H1 (cell line): ENCODE measurements at regions not wholly inside any gene's neighbourhood (a gene's known extent, or its start where the extent isn't known, plus 50 kb on each side); places are given as distances from the start of the nearest gene placed in this dataset.
A peak's percentile ranks its signal among the peaks of the same experiment; 100 is the strongest.

Experiments
- CTCF ChIA-PET: fragments of 300-600 bp; sonication (Branson Sonifier 250); formaldehyde crosslinking; loops from one replicate; lab custom pipeline; 2021; ENCODE audit not compliant: partially characterized antibody; lab: Charles Lee
- POLR2A ChIA-PET: fragments of 300-600 bp; sonication (Branson Sonifier 250); formaldehyde crosslinking; loops from one replicate; lab custom pipeline; 2021; ENCODE audit warnings: inconsistent platforms; ENCODE audit not compliant: partially characterized antibody; lab: Charles Lee
- DNase-seq, 2 experiments: peaks; one replicate each; pipeline versions ENCODE4 v3.0.0 to v3.0.0-alpha.2; 2010 to 2022; ENCODE audit warnings: low spot score in 2 of 2, low read depth in 1 of 2, mixed read lengths in 1 of 2
- FAIRE-seq: peaks from 2 replicates; lab custom pipeline; 2011; peaks lifted over from hg19 to GRCh38; lab: Jason Lieb, UNC
- H2AFZ ChIP-seq: 2 replicates; pipeline ENCODE4 v1.8.1; 2012; ENCODE audit warnings: low read length, inconsistent platforms
- H2AK5ac ChIP-seq: 2 replicates; pipeline ENCODE4 v1.6.1; 2013; ENCODE audit warnings: low read depth, low read length
- H2BK120ac ChIP-seq: replicated peaks from 2 replicates; pipeline ENCODE3; 2013; ENCODE audit warnings: low read depth, low read length, inconsistent platforms
- H2BK12ac ChIP-seq: 2 replicates; pipeline ENCODE4 v1.6.1; 2013; ENCODE audit warnings: low read depth, low read length
- H2BK15ac ChIP-seq: 2 replicates; pipeline ENCODE4 v1.6.1; 2013; ENCODE audit warnings: low read length
- H2BK20ac ChIP-seq: 2 replicates; pipeline ENCODE4 v1.6.1; 2013; ENCODE audit warnings: low read length
- H2BK5ac ChIP-seq: 2 replicates; pipeline ENCODE4 v1.6.1; 2013; ENCODE audit warnings: low read depth, low read length
- H3K14ac ChIP-seq: 2 replicates; pipeline ENCODE4 v1.6.1; 2013; ENCODE audit warnings: inconsistent platforms; ENCODE audit not compliant: insufficient read length
- H3K18ac ChIP-seq: 2 replicates; pipeline ENCODE4 v1.6.1; 2013; ENCODE audit warnings: low read length; ENCODE audit errors: extremely low read depth
- H3K23ac ChIP-seq: 2 replicates; pipeline ENCODE4 v1.6.1; 2013; ENCODE audit warnings: inconsistent platforms; ENCODE audit not compliant: insufficient read length
- H3K23me2 ChIP-seq: 2 replicates; pipeline ENCODE4 v1.6.1; 2013; ENCODE audit warnings: low read depth, low read length
- H3K27ac ChIP-seq: 2 replicates; pipeline ENCODE4 v1.6.1; 2011; ENCODE audit warnings: low read depth, low read length, inconsistent platforms
- H3K27me3 ChIP-seq, 4 experiments: replicated peaks in 1 of 4; 1 replicate in 1 of 4; 2 replicates in 3 of 4; pipeline versions ENCODE4 v1.6.1 to v1.8.1; 2011 to 2013; ENCODE audit warnings: low read length in 3 of 4, mild to moderate bottlenecking in 3 of 4, inconsistent platforms in 2 of 4, mixed read lengths in 2 of 4, moderate library complexity in 1 of 4; ENCODE audit not compliant: control insufficient read depth in 3 of 4, insufficient read depth in 3 of 4; ENCODE audit errors: extremely low read depth in 1 of 4
- H3K36me3 ChIP-seq, 4 experiments: 2 replicates each; pipeline versions ENCODE4 v1.6.1 to v1.8.1; 2011 to 2013; ENCODE audit warnings: mild to moderate bottlenecking in 4 of 4, low read length in 3 of 4, moderate library complexity in 2 of 4, control low read depth in 1 of 4, inconsistent platforms in 1 of 4; ENCODE audit not compliant: insufficient read depth in 4 of 4, control insufficient read depth in 2 of 4
- H3K4ac ChIP-seq: replicated peaks from 2 replicates; pipeline ENCODE3; 2013; ENCODE audit warnings: low read length, low read depth, mixed read lengths, inconsistent platforms; ENCODE audit not compliant: insufficient read length
- H3K4me1 ChIP-seq, 4 experiments: replicated peaks in 1 of 4; 1 replicate in 1 of 4; 2 replicates in 3 of 4; pipeline versions ENCODE4 v1.6.1 to v1.8.1; 2011 to 2013; ENCODE audit warnings: low read length in 3 of 4, inconsistent platforms in 2 of 4, mixed read lengths in 1 of 4; ENCODE audit not compliant: insufficient read depth in 4 of 4, control insufficient read depth in 3 of 4
- H3K4me2 ChIP-seq, 2 experiments: 2 replicates each; pipeline versions ENCODE4 v1.6.1 to v1.8.1; 2011 to 2013; ENCODE audit warnings: low read depth in 2 of 2, low read length in 2 of 2, control low read depth in 1 of 2, inconsistent platforms in 1 of 2, mild to moderate bottlenecking in 1 of 2; ENCODE audit not compliant: insufficient read depth in 1 of 2
- H3K4me3 ChIP-seq, 4 experiments: fragments of 200-600, 300-600 bp in 1 of 4; sonication (generic), shearing (Covaris generic), sonication (Bioruptor Twin) in 1 of 4; 2 replicates each; pipeline versions ENCODE4 v1.5.1 to v1.8.1; 2011 to 2016; ENCODE audit warnings: low read length in 4 of 4, low read depth in 3 of 4, control low read depth in 2 of 4, inconsistent platforms in 2 of 4, mild to moderate bottlenecking in 2 of 4, mixed read lengths in 1 of 4, moderate library complexity in 1 of 4; ENCODE audit not compliant: insufficient read depth in 2 of 4; ENCODE audit errors: extremely low read depth in 1 of 4
- H3K56ac ChIP-seq: replicated peaks from 2 replicates; pipeline ENCODE3; 2013; ENCODE audit warnings: low read depth, mild to moderate bottlenecking, mixed read lengths, low read length, inconsistent platforms; ENCODE audit not compliant: insufficient read length
- H3K79me1 ChIP-seq: 2 replicates; pipeline ENCODE4 v1.6.1; 2013; ENCODE audit warnings: low read depth, low read length, control low read depth
- H3K79me2 ChIP-seq, 2 experiments: 2 replicates each; pipeline versions ENCODE4 v1.6.1 to v1.8.1; 2012 to 2013; ENCODE audit warnings: low read length in 2 of 2, mild to moderate bottlenecking in 2 of 2, inconsistent platforms in 1 of 2; ENCODE audit not compliant: insufficient read depth in 2 of 2, control insufficient read depth in 1 of 2
- H3K9ac ChIP-seq, 4 experiments: replicated peaks in 1 of 4; 1 replicate in 1 of 4; 2 replicates in 3 of 4; pipeline versions ENCODE4 v1.6.1 to v1.8.1; 2011 to 2013; ENCODE audit warnings: low read depth in 3 of 4, low read length in 3 of 4, control low read depth in 2 of 4, mild to moderate bottlenecking in 2 of 4, moderate library complexity in 2 of 4, inconsistent platforms in 1 of 4; ENCODE audit errors: extremely low read depth in 1 of 4
- H3K9me3 ChIP-seq, 2 experiments: 2 replicates each; pipeline versions ENCODE4 v1.6.1 to v1.8.1; 2012 to 2013; ENCODE audit warnings: mild to moderate bottlenecking in 2 of 2, moderate library complexity in 2 of 2, control low read depth in 1 of 2, inconsistent platforms in 1 of 2, low read depth in 1 of 2, low read length in 1 of 2, mixed read lengths in 1 of 2; ENCODE audit not compliant: insufficient read depth in 2 of 2
- H4K20me1 ChIP-seq, 2 experiments: replicated peaks in 1 of 2; 2 replicates each; pipeline versions ENCODE3 to v1.8.1; 2011 to 2013; ENCODE audit warnings: inconsistent platforms in 2 of 2, low read length in 2 of 2, mild to moderate bottlenecking in 1 of 2; ENCODE audit not compliant: insufficient read depth in 2 of 2, control insufficient read depth in 1 of 2
- H4K5ac ChIP-seq: 2 replicates; pipeline ENCODE4 v1.6.1; 2013; ENCODE audit warnings: low read length, low read depth, mixed read lengths, inconsistent platforms; ENCODE audit not compliant: insufficient read length
- H4K8ac ChIP-seq: 2 replicates; pipeline ENCODE4 v1.8.0; 2013; ENCODE audit warnings: mild to moderate bottlenecking, moderate library complexity, low read length, inconsistent platforms; ENCODE audit not compliant: insufficient read depth; ENCODE audit errors: extremely low read depth
- H4K91ac ChIP-seq: replicated peaks from 2 replicates; pipeline ENCODE3; 2013; ENCODE audit warnings: low read length, mixed read lengths, inconsistent platforms; ENCODE audit not compliant: insufficient read length
- BCL11A ChIP-seq, 2 experiments: IDR thresholded peaks; one replicate each; pipeline ENCODE4 v1.6.1; 2011; ENCODE audit warnings: low read depth in 2 of 2, low read length in 2 of 2, mild to moderate bottlenecking in 2 of 2
- CHD2 ChIP-seq: IDR thresholded peaks from 2 replicates; pipeline ENCODE4 v1.6.1; 2012; ENCODE audit warnings: low read length, improper control_type of control experiment
- CTBP2 ChIP-seq: IDR thresholded peaks from 2 replicates; pipeline ENCODE4 v1.7.0; 2011; ENCODE audit warnings: borderline replicate concordance, mild to moderate bottlenecking, moderate library complexity, mixed read lengths, low read length; ENCODE audit not compliant: insufficient read depth, insufficient read length
- E2F6 ChIP-seq: IDR thresholded peaks from 2 replicates; pipeline ENCODE4 v1.6.1; 2012; ENCODE audit warnings: inconsistent platforms
- HDAC2 ChIP-seq, 2 experiments: fragments of 300-600 bp in 1 of 2; sonication (generic) in 1 of 2; IDR thresholded peaks; 2 replicates each; pipeline ENCODE4 v1.6.1; 2011 to 2012; ENCODE audit warnings: low read depth in 2 of 2, low read length in 2 of 2, mild to moderate bottlenecking in 2 of 2, moderate library complexity in 2 of 2, borderline replicate concordance in 1 of 2, inconsistent platforms in 1 of 2
- SIN3A ChIP-seq, 2 experiments: IDR thresholded peaks in 1 of 2; conservative IDR thresholded peaks in 1 of 2; 2 replicates each; pipeline ENCODE4 v1.6.1; 2011 to 2012; ENCODE audit warnings: low read length in 2 of 2, improper control_type of control experiment in 1 of 2, low read depth in 1 of 2, mild to moderate bottlenecking in 1 of 2
- USF2 ChIP-seq: IDR thresholded peaks from 2 replicates; pipeline ENCODE4 v1.6.1; 2011; ENCODE audit warnings: low read length, improper control_type of control experiment
- ZNF274 ChIP-seq: IDR thresholded peaks from 2 replicates; pipeline ENCODE4 v1.7.0; 2012; ENCODE audit warnings: low read length, borderline replicate concordance; ENCODE audit errors: extremely low read depth
- WGBS, 2 experiments: shearing (Covaris generic) in 1 of 2; methylation state at CpG; one replicate each; pipeline versions ENCODE4 v1.1.6 to v1.1.7; 2013 to 2015; ENCODE audit warnings: low lambda C conversion rate in 2 of 2, mixed read lengths in 2 of 2, inconsistent platforms in 1 of 2, low coverage in 1 of 2, missing lambda C conversion rate in 1 of 2; ENCODE audit not compliant: insufficient replicate concordance in 2 of 2, insufficient coverage in 1 of 2, insufficient read length in 1 of 2; ENCODE audit errors: extremely low coverage in 1 of 2, missing lambda C conversion rate in 1 of 2; 5-methylcytosine and 5-hydroxymethylcytosine counted together

- 92% methylated on average over 6 of the region's 8 CpGs; no CpG with 5 or more reads in 1 of the 2 experiments for whole genome bisulfite sequencing, 2 experiments
These were observed 240.1 kb downstream of the RHOU start for GRCh38 chr1:228975238-228975907.

More at GRCh38 chr1:228975238-228975907, 240.1 kb downstream of the RHOU start:
- no peak overlapping the region; the same call in 1 of the 2 replicates for H2BK5ac ChIP-seq
- no peaks in the 10 kb centered on the region for H3K79me1 ChIP-seq
- H3K56ac ChIP-seq: no peak overlapping the region
- peak in 1 of 2 experiments; percentile 43 for DNase-seq
- peaks cover 0 to 12% (median 7%) of the 10 kb centered on the region in 4 experiments; a peak in 5 of 7 replicates for H3K4me1 ChIP-seq
- no peak overlapping the region for H3K9ac ChIP-seq
- H3K18ac ChIP-seq: no peak overlapping the region; the same call in 1 of the 2 replicates
- H3K79me2 ChIP-seq: no peaks in the 10 kb centered on the region
- H3K4me3 ChIP-seq: no peak overlapping the region
- TF ChIP-seq USF2 (no peak), SIN3A (conservative IDR thresholded peaks at IDR 0.05 in 1 of 2, IDR thresholded peaks at IDR 0.05 in 1 of 2; ENCODE audit: low read depth in 1 of 2, low read length in 2 of 2) (no peak), ZNF274 (no peak), CTBP2 (no peak), E2F6 (no peak), BCL11A (IDR thresholded peaks at IDR 0.05; ENCODE audit: low read depth in 2 of 2, low read length in 2 of 2) (no peak), CHD2 (no peak), HDAC2 (IDR thresholded peaks at IDR 0.05; ENCODE audit: borderline replicate concordance in 1 of 2, low read depth in 2 of 2, low read length in 2 of 2) (no peak)
- TF ChIP-seq, all 59 proteins: peak for 0
- Histone ChIP-seq H2BK15ac (peak overlapping the region; percentile 81; the same call in 1 of the 2 replicates), H4K20me1 (peaks cover 0 to 2% of the 10 kb centered on the region in 2 experiments), H2AFZ (no peak overlapping the region), H3K14ac (no peak overlapping the region), H2BK12ac (no peak overlapping the region), H2BK20ac (no peak overlapping the region), H3K27me3 (no peaks in the 10 kb centered on the region), H2AK5ac (no peak overlapping the region; the same call in 1 of the 2 replicates), H3K23me2 (peaks cover 9% of the 10 kb centered on the region; the same call in 1 of the 2 replicates), H4K5ac (no peak overlapping the region), H3K36me3 (no peaks in the 10 kb centered on the region), H2BK120ac (no peak overlapping the region), H4K8ac (no peak overlapping the region), H4K91ac (no peak overlapping the region), H3K27ac (no peak overlapping the region), H3K23ac (no peak overlapping the region), H3K4me2 (no peak overlapping the region), H3K9me3 (no peaks in the 10 kb centered on the region), H3K4ac (no peak overlapping the region)
- no peak for FAIRE-seq
- POLR2A ChIA-PET: no interaction called here
- CTCF ChIA-PET: interaction anchor here (1.1 to 1.6 kb wide), 2 partner anchors 126 to 128 kb away, joined by 3 read pairs; no protein-coding TSS in a partner anchor
